ENCODE measurements at regions not wholly inside any gene's neighbourhood (a gene's known extent, or its start where the extent isn't known, plus 50 kb on each side); places are given as distances from the start of the nearest gene placed in this dataset.

GRCh38 chr1:213749558-213749957 is 238.2 kb upstream of the PROX1 start:
- TF ChIP-seq CTCF (IDR thresholded peaks at IDR 0.05; ENCODE audit: low read depth, low read length) = no peak
- DNase-seq (ENCODE audit: extremely low read depth, low read depth) = no peak

GRCh38 chr1:213750231-213751063 is 237.3 kb upstream of the PROX1 start:
- DNase-seq (ENCODE audit: extremely low read depth, low read depth) = no peak
- TF ChIP-seq CTCF (IDR thresholded peaks at IDR 0.05; ENCODE audit: low read depth, low read length) = no peak

GRCh38 chr1:213751064-213751397 is 236.7 kb upstream of the PROX1 start:
- no peak for DNase-seq (ENCODE audit: extremely low read depth, low read depth)
- TF ChIP-seq CTCF (IDR thresholded peaks at IDR 0.05; ENCODE audit: low read depth, low read length) = no peak

GRCh38 chr1:213759359-213760181 is 228.2 kb upstream of the PROX1 start:
- no peak for TF ChIP-seq CTCF (IDR thresholded peaks at IDR 0.05; ENCODE audit: low read depth, low read length)
- DNase-seq (ENCODE audit: extremely low read depth, low read depth) = no peak

- no peak for DNase-seq (ENCODE audit: extremely low read depth, low read depth)
- no peak for TF ChIP-seq CTCF (IDR thresholded peaks at IDR 0.05; ENCODE audit: low read depth, low read length)
Observed at GRCh38 chr1:213761845-213762407, 225.8 kb upstream of the PROX1 start.

- no peak for TF ChIP-seq CTCF (IDR thresholded peaks at IDR 0.05; ENCODE audit: low read depth, low read length)
- DNase-seq (ENCODE audit: extremely low read depth, low read depth) = no peak
Observed at GRCh38 chr1:213767683-213768082, 220.1 kb upstream of the PROX1 start.

All from AG09319 (cell line).